ENCODE measurements at regions not wholly inside any gene's neighbourhood (a gene's known extent, or its start where the extent isn't known, plus 50 kb on each side); places are given as distances from the start of the nearest gene placed in this dataset.

DNA sequence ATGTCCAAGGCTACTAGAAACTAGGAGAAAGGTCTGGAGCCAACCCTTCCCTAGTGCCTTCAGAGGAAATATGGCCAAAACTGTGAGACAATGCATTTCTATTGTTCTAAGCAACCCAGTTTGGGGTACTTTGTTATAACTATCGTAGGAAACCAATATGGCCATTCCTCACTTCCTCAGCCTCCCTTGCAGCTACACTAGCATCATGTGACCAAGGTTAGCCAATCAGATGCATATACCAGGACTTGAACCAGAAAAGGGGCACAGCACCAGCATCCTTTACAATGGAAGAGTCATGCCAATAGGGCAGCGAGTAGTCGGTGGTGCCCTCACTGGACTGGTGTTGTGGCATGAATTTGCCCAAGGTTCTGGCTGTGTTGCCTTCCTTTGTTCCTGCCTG, 464.0 kb downstream of the TMEM114 start:
- no peak for TF ChIP-seq EZH2 (IDR thresholded peaks at IDR 0.05)
- TF ChIP-seq, protein P1, sequence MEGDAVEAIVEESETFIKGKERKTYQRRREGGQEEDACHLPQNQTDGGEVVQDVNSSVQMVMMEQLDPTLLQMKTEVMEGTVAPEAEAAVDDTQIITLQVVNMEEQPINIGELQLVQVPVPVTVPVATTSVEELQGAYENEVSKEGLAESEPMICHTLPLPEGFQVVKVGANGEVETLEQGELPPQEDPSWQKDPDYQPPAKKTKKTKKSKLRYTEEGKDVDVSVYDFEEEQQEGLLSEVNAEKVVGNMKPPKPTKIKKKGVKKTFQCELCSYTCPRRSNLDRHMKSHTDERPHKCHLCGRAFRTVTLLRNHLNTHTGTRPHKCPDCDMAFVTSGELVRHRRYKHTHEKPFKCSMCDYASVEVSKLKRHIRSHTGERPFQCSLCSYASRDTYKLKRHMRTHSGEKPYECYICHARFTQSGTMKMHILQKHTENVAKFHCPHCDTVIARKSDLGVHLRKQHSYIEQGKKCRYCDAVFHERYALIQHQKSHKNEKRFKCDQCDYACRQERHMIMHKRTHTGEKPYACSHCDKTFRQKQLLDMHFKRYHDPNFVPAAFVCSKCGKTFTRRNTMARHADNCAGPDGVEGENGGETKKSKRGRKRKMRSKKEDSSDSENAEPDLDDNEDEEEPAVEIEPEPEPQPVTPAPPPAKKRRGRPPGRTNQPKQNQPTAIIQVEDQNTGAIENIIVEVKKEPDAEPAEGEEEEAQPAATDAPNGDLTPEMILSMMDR (IDR thresholded peaks at IDR 0.05), result no peak

Measured in neural progenitor cell (in vitro differentiated cells).